Muscle layer of colon (tissue), 2 donors: ENCODE measurements at regions not wholly inside any gene's neighbourhood (a gene's known extent, or its start where the extent isn't known, plus 50 kb on each side); places are given as distances from the start of the nearest gene placed in this dataset.
"Not testable (repeated sequence)": the region's sequence is repeated elsewhere in the genome, so short reads cannot be mapped to it uniquely, and the experiment has no call there.

Source experiments
- H3K27ac ChIP-seq: one replicate; pipeline ENCODE4 v1.7.0; 2013; ENCODE audit warnings: low read depth, mild to moderate bottlenecking, low read length, moderate library complexity
- H3K27me3 ChIP-seq, 2 donors: one replicate each; pipeline ENCODE4 v1.7.0; 2013; ENCODE audit warnings: low read length in 2 of 2, mild to moderate bottlenecking in 2 of 2; ENCODE audit not compliant: insufficient read depth in 2 of 2, control insufficient read depth in 1 of 2
- H3K36me3 ChIP-seq: one replicate; pipeline ENCODE4 v1.7.0; 2013; ENCODE audit warnings: mild to moderate bottlenecking, low read length; ENCODE audit not compliant: insufficient read depth
- H3K4me1 ChIP-seq: one replicate; pipeline ENCODE4 v1.7.0; 2013; ENCODE audit warnings: mild to moderate bottlenecking, low read length; ENCODE audit not compliant: insufficient read depth
- H3K4me3 ChIP-seq, 2 donors: one replicate each; pipeline ENCODE4 v1.7.0; 2013; ENCODE audit warnings: low read length in 2 of 2, low read depth in 1 of 2, mild to moderate bottlenecking in 1 of 2, moderate library complexity in 1 of 2
- H3K9ac ChIP-seq: one replicate; pipeline ENCODE4 v1.7.0; 2013; ENCODE audit warnings: low read length
- H3K9me3 ChIP-seq: one replicate; pipeline ENCODE4 v1.7.0; 2013; ENCODE audit warnings: mild to moderate bottlenecking, low read length
- donor health status: abdominal sarcoma.
- donor health status: Adenocarcinoma of cecum.

DNA sequence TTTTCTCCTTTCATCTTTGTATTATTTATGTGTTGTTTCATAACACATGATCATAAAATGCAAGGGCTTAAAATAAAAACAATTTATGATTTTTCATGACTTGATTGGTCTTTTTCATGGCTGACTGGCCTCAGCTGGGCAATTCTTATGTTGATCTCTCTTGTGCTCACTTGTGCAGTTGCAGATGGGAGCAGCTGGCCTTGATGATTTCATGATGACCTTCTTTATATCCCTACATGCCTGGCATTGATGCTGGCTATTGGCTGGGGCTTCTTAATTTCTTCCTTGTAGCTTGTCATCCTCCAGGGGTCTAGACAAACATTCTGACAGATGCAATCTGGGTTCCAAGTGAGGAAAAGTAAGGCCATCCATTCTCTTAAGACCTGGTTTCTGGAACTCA is 1832.8 kb upstream of the FLRT2 start:
- Histone ChIP-seq H3K27me3 (no peaks in the 10 kb centered on the region), H3K4me1 (no peaks in the 10 kb centered on the region), H3K9ac (no peak overlapping the region), H3K9me3 (no peaks in the 10 kb centered on the region), H3K36me3 (no peaks in the 10 kb centered on the region), H3K4me3 (no peak overlapping the region), H3K27ac (no peak overlapping the region)

DNA sequence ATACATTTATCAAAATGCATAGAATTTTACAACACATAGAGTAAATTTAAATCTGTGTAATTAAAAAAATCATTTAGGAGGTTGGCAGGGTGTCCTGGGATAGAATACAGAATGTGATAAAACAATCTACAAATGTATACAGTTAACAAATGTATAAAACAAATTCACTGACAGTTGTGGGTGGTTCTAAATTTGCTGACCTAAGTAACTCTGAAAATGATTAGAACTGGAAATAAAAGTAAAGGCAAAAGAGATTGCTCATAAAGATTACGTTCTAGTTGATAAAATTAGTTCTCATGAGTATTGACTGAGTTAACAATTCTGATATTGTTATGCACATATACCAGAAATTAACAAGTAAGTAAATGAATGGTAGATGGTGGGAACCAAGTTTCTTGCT is 1827.3 kb upstream of the FLRT2 start:
- H3K9ac ChIP-seq: no peak overlapping the region
- H3K36me3 ChIP-seq: no peaks in the 10 kb centered on the region
- no peak overlapping the region for H3K27ac ChIP-seq
- no peaks in the 10 kb centered on the region for H3K9me3 ChIP-seq
- H3K27me3 ChIP-seq: no peaks in the 10 kb centered on the region
- no peaks in the 10 kb centered on the region for H3K4me1 ChIP-seq
- no peak overlapping the region for H3K4me3 ChIP-seq

DNA sequence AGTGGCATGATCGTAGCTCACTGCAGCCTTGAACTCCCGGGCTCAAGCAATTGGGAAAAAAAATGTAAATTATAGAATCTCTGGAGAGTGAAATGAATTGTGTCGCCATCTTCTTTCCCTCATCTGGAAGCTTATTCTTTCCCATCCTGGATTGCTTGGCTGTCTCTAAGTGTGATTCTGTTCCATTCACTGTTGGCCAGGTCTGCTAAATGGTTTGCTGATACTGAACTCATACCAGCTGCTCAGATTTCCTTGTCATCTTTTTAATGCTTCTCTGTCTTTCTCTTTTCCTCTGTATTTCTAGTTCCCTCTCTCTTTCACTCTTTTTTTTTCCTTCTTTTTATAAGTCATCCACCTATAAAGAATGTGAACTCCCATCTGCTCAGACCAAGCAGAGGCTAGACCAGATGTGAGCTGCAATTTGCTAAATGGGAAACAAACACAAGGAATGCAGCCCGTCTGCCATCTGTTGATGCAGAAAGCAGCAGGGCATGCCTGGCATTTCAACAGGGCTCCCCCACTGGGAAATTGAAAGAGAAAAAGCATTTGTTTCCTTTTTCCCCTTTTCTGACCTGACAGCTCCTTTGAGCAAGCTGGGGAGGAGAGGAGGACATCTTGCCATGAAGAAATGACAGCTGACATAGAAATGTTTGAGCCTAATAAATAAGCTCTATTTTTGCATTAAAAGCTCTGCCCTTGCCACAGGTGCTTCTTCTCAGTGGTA is 1823.6 kb upstream of the FLRT2 start:
- Histone ChIP-seq H3K36me3 (no peaks in the 10 kb centered on the region), H3K27ac (no peak overlapping the region), H3K9ac (no peak overlapping the region), H3K27me3 (no peaks in the 10 kb centered on the region), H3K4me3 (no peak overlapping the region), H3K9me3 (no peaks in the 10 kb centered on the region), H3K4me1 (no peaks in the 10 kb centered on the region)

DNA sequence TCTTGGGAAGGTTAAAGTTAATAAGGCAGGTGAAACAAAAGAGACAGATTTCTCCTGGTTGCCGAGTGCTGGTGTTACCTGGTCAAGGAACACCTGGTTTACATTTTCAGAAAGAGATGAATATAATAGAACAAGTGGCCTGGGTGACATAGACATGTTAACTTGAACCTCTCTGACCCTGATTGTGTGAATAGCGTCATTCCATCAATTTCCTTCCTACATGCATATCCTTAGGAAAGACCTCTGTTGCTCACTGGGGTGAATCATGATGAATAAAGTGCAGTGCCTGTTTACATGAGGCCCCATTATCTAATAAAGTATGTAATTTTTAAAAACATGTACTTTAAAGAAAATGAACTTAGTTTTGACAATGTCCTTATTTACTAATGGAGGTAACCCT is 1822.9 kb upstream of the FLRT2 start:
- Histone ChIP-seq H3K9me3 (no peaks in the 10 kb centered on the region), H3K4me1 (no peaks in the 10 kb centered on the region), H3K27ac (no peak overlapping the region), H3K27me3 (no peaks in the 10 kb centered on the region), H3K4me3 (no peak overlapping the region), H3K36me3 (no peaks in the 10 kb centered on the region), H3K9ac (no peak overlapping the region)

DNA sequence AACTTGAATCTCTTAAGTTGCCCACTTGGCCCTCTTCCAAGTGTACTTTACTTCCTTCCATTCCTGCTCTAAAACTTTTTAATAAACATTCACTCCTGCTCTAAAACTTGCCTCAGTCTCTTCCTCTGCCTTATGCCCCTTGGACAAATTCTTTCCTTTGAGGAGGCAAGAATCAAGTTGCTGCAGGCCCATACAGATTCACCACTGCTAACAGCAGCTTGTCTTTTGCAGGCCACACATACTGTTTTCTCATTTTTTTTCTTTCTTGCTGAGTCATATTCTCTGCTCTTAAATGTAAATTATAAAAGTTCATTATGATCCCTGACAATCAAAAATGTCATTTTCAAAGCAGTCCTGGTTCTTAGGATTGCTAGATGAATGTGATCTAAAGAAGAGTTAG is 1820.8 kb upstream of the FLRT2 start:
- Histone ChIP-seq H3K4me1 (no peaks in the 10 kb centered on the region), H3K4me3 (no peak overlapping the region), H3K27ac (no peak overlapping the region), H3K36me3 (no peaks in the 10 kb centered on the region), H3K27me3 (no peaks in the 10 kb centered on the region), H3K9ac (no peak overlapping the region), H3K9me3 (no peaks in the 10 kb centered on the region)

DNA sequence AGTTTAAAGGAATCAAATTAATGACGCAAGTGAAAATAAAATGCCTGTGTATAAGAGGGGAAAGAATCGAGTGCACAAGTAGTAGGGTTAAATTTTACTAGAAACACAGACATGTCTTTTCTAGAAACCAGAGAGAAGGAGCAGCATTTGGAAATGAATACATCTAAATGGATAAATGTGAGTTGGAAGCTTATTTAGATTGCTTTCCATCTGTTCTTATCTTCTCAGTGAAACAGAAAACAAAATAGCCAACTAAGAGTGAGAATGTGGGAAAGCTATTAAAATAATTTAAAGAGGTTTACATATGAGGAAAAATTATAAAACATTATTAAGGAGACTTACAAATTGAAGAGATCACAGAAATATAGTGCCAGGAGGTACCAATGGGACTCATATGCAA is 1818.9 kb upstream of the FLRT2 start:
- H3K4me3 ChIP-seq: no peak overlapping the region
- H3K4me1 ChIP-seq: no peaks in the 10 kb centered on the region
- no peaks in the 10 kb centered on the region for H3K36me3 ChIP-seq
- H3K9me3 ChIP-seq: no peaks in the 10 kb centered on the region
- no peak overlapping the region for H3K9ac ChIP-seq
- no peak overlapping the region for H3K27ac ChIP-seq
- H3K27me3 ChIP-seq: no peaks in the 10 kb centered on the region

DNA sequence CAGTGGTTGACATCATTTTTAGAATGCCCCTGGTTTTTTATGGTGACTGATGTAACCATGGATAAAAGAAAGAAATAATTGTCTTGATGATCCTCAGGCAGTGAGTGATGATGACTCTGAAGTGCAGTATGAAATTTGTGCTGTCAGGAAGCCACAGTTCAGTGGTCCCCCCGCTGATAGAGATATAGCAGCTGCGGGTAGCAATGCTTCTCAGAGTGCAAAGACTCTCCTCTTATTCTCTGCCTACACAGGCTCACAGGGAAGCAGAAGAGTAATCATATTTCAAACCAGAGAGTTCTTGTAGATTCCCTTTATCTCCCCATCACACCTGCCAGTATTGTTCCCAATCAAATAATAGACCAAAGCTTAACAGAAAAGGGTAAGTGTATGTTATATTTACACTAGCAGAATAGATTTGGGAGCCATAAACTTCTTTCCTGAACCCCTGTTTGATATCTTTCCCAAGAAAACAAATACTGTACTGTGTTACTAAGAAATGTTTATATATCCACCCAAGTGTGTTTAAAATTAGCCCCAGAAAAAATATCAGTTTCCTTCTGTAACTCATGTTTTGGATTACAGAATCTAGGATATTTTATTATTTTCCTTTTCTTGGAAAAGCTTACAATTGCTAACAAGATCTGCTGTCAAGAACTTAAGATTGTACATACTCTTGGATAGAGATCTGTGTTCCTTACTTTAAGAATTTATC is 1817.4 kb upstream of the FLRT2 start:
- H3K9ac ChIP-seq: no peak overlapping the region

DNA sequence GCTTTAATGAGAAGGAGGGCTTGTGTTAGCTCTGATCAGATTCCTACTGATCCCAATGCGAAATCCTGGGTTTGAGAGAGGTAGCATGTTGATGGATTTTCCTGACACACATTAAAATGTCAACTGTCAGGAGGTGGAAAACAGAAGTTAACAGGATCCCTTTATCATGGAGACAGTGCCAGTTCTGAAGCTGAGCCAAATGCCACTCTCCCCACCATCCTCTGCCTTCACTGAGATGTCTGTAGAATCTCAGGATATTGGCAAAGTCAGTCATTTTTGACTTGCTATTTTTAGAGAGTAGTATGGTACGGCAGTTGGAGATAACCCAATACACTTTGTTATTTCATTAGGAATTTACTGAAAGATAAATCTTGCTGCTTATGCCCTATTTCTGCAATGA is 1816.2 kb upstream of the FLRT2 start:
- H3K27ac ChIP-seq: no peak overlapping the region
- no peak overlapping the region for H3K9ac ChIP-seq
- H3K4me3 ChIP-seq: no peak overlapping the region
- no peaks in the 10 kb centered on the region for H3K36me3 ChIP-seq
- H3K27me3 ChIP-seq: no peaks in the 10 kb centered on the region
- H3K9me3 ChIP-seq: no peaks in the 10 kb centered on the region
- no peaks in the 10 kb centered on the region for H3K4me1 ChIP-seq

More for the DNA sequence above, 1817.4 kb upstream of the FLRT2 start:
- H3K36me3 ChIP-seq: no peaks in the 10 kb centered on the region
- H3K4me3 ChIP-seq: no peak overlapping the region
- H3K27ac ChIP-seq: no peak overlapping the region
- H3K27me3 ChIP-seq: no peaks in the 10 kb centered on the region
- H3K4me1 ChIP-seq: no peaks in the 10 kb centered on the region
- no peaks in the 10 kb centered on the region for H3K9me3 ChIP-seq

DNA sequence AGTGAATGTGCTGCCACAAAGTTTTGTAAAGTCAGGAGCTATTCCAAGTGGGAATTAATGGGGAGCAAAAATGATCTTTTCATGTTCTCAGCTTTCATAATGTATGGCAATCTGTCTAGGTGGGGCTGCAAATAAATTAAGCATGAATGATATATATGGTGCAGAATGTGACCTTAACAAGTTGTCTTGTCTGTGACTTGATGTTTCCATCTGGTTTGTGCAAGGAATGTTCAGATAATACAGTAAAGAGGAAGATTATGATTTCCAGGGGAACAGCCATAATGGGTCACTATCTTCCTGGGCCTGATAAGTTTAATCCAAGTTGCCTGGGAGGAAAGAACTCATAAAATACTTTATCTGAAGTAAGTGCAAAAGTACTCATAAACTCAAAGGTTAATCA is 1815.8 kb upstream of the FLRT2 start:
- Histone ChIP-seq H3K27ac (no peak overlapping the region), H3K9ac (no peak overlapping the region), H3K36me3 (no peaks in the 10 kb centered on the region), H3K4me3 (no peak overlapping the region), H3K4me1 (no peaks in the 10 kb centered on the region), H3K27me3 (no peaks in the 10 kb centered on the region), H3K9me3 (no peaks in the 10 kb centered on the region)

DNA sequence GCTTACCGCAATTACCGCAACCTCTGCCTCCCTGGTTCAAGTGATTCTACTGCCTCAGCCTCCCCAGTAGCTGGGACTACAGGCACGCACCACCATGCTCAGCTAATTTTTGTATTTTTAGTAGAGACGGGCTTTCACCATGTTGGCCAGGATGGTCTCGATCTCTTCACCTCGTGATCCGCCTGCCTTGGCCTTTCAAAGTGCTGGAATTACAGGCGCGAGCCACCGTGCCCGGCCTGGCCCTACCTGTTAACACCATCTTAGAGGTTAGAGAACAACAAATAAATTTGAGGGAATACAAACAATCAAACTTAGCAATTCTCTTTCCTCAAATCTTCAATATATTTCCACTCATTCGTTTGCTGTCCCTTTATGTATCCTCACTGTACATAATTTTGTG is 1810.5 kb upstream of the FLRT2 start:
- not testable (repeated sequence) for H3K4me3 ChIP-seq, H3K4me1 ChIP-seq, H3K9me3 ChIP-seq, H3K27me3 ChIP-seq, H3K36me3 ChIP-seq, H3K9ac ChIP-seq, H3K27ac ChIP-seq

DNA sequence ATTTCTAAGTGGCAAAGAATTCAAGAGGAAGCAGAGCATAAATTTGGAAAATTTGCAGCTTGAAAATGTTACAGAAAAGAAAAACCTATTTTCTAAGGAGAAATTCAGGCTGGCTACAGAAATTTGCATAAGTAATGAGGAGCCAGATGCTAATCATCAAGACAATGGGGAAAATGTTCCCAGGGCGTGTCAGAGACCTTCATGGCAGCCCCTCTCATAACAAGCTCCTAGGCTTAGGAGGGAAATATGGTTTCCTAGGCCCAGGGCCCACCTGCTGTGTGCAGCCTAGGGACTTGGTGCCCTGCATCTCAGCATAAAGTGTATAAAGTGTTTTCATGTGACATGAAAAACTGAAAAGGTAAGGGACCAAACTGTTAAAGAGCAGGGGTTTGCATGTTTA is 1796.3 kb upstream of the FLRT2 start:
- no peak overlapping the region for H3K9ac ChIP-seq
- no peaks in the 10 kb centered on the region for H3K36me3 ChIP-seq
- H3K27me3 ChIP-seq: no peaks in the 10 kb centered on the region
- H3K9me3 ChIP-seq: no peaks in the 10 kb centered on the region
- H3K4me1 ChIP-seq: no peaks in the 10 kb centered on the region
- H3K27ac ChIP-seq: no peak overlapping the region
- no peak overlapping the region for H3K4me3 ChIP-seq

DNA sequence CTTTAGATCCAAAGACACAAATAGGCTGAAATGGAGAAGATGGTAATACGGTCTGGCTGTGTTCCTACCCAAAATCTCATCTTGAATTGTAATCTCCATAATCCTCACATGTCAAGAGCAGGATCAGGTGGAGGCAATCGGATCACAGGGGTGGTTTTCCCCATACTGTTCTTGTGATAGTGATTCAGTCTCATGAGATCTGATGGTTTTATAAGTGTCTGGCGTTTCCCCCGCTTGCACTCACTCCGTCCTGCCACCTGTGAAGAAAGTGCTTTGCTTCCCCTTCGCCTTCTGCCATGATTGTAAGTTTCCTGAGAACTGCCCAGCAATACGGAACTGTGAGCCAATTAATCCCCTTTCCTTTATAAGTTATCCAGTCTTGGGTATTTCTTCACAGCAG is 1795.5 kb upstream of the FLRT2 start:
- Histone ChIP-seq H3K9ac (no peak overlapping the region), H3K36me3 (no peaks in the 10 kb centered on the region), H3K27me3 (no peaks in the 10 kb centered on the region), H3K9me3 (no peaks in the 10 kb centered on the region), H3K27ac (no peak overlapping the region), H3K4me3 (no peak overlapping the region), H3K4me1 (no peaks in the 10 kb centered on the region)
